NCI-H748 (cell line): ENCODE measurements at regions not wholly inside any gene's neighbourhood (a gene's known extent, or its start where the extent isn't known, plus 50 kb on each side); places are given as distances from the start of the nearest gene placed in this dataset.

Experiments used
- DNase-seq: peaks from one replicate; lab custom pipeline; 2025; ENCODE audit not compliant: unreplicated experiment; lab: John Stamatoyannopoulos, UW

GRCh38 chr4:19803406-19803805, 448.3 kb upstream of the SLIT2 start:
- DNase-seq, result no peak

- DNase-seq, result no peak
Observed at GRCh38 chr4:19793831-19794230, 457.9 kb upstream of the SLIT2 start.

GRCh38 chr4:19791422-19792123, 460.1 kb upstream of the SLIT2 start:
- DNase-seq, result no peak

- no peak for DNase-seq
Observed at GRCh38 chr4:19786616-19787015, 465.1 kb upstream of the SLIT2 start.

- DNase-seq, result no peak
Observed at GRCh38 chr4:19783667-19784223, 468.0 kb upstream of the SLIT2 start.

GRCh38 chr4:19780871-19781270, 470.8 kb upstream of the SLIT2 start:
- no peak for DNase-seq

- no peak for DNase-seq
Observed at GRCh38 chr4:19776929-19777328, 474.8 kb upstream of the SLIT2 start.

- DNase-seq, result peak; percentile 3
Observed at GRCh38 chr4:19776021-19776459, 475.7 kb upstream of the SLIT2 start.

GRCh38 chr4:19774690-19775256, 476.9 kb upstream of the SLIT2 start:
- no peak for DNase-seq

- DNase-seq, result no peak
Observed at GRCh38 chr4:19772581-19772980, 479.1 kb upstream of the SLIT2 start.

GRCh38 chr4:19756661-19757060, 495.0 kb upstream of the SLIT2 start:
- DNase-seq, result no peak

GRCh38 chr4:19752599-19752998, 499.1 kb upstream of the SLIT2 start:
- DNase-seq, result no peak

GRCh38 chr4:19748519-19749479, 502.9 kb upstream of the SLIT2 start:
- no peak for DNase-seq

- no peak for DNase-seq
Observed at GRCh38 chr4:19746377-19746776, 505.3 kb upstream of the SLIT2 start.

- no peak for DNase-seq
Observed at GRCh38 chr4:19743115-19743638, 508.5 kb upstream of the SLIT2 start.

GRCh38 chr4:19739101-19739651, 512.5 kb upstream of the SLIT2 start:
- DNase-seq, result peak; percentile 3

GRCh38 chr4:19736968-19737756, 514.5 kb upstream of the SLIT2 start:
- peak; percentile 57 for DNase-seq

GRCh38 chr4:19735012-19735411, 516.7 kb upstream of the SLIT2 start:
- no peak for DNase-seq

- no peak for DNase-seq
Observed at GRCh38 chr4:19729886-19730651, 521.6 kb upstream of the SLIT2 start.
